Panc1 (cell line): ENCODE measurements at regions not wholly inside any gene's neighbourhood (a gene's known extent, or its start where the extent isn't known, plus 50 kb on each side); places are given as distances from the start of the nearest gene placed in this dataset.

Experiments used
- ATAC-seq: fragments of 200-7000 bp; cut with Tn5 transposase; 2 replicates; pipeline ENCODE4 v1.9.1; 2020; ENCODE audit warnings: mild to moderate bottlenecking, moderate library complexity
- BruUV-seq: library from RNA; stranded (reverse); fragments of 400-500 nt; replicated peaks from 2 replicates; lab custom pipeline; 2021; lab: Mats Ljungman, UMichigan
- CTCF ChIA-PET: fragments of 300-600 bp; sonication (Branson Sonifier 250); formaldehyde crosslinking; loops from one replicate; lab custom pipeline; 2022; ENCODE audit warnings: antibody characterized with exemption; lab: Charles Lee
- POLR2A ChIA-PET: fragments of 300-600 bp; sonication (Branson Sonifier 250); formaldehyde crosslinking; loops from one replicate; lab custom pipeline; 2022; ENCODE audit warnings: antibody characterized with exemption; lab: Charles Lee
- DNase-seq: peaks from one replicate; pipeline ENCODE4 v3.0.0-alpha.2; 2010; ENCODE audit warnings: low read depth, low spot score
- H3K27ac ChIP-seq: 2 replicates; pipeline ENCODE4 v1.5.1; 2011; ENCODE audit warnings: mild to moderate bottlenecking, low read length, inconsistent platforms
- H3K27me3 ChIP-seq: fragments of 200-500 bp; sonication (Bioruptor generic); 2 replicates; pipeline ENCODE4 v1.6.0; 2014; ENCODE audit warnings: low read length, inconsistent platforms; ENCODE audit not compliant: control insufficient read depth, insufficient read depth
- H3K36me3 ChIP-seq: fragments of 200-500 bp; sonication (Bioruptor generic); 2 replicates; pipeline ENCODE4 v1.5.1; 2014; ENCODE audit warnings: inconsistent platforms, mild to moderate bottlenecking, low read length, moderate library complexity; ENCODE audit not compliant: control insufficient read depth, insufficient read depth
- H3K4me1 ChIP-seq: 2 replicates; pipeline ENCODE4 v1.5.1; 2011; ENCODE audit warnings: inconsistent platforms, mild to moderate bottlenecking, low read length, moderate library complexity; ENCODE audit not compliant: control insufficient read depth, insufficient read depth
- H3K4me3 ChIP-seq, 2 experiments: 2 replicates each; pipeline ENCODE4 v1.5.1; 2011 to 2012; ENCODE audit warnings: low read depth in 2 of 2, low read length in 2 of 2, mild to moderate bottlenecking in 2 of 2, inconsistent platforms in 1 of 2, moderate library complexity in 1 of 2
- H3K9me3 ChIP-seq: fragments of 200-500 bp; sonication (Bioruptor generic); 2 replicates; pipeline ENCODE4 v1.5.1; 2014; ENCODE audit warnings: low read depth, mild to moderate bottlenecking, inconsistent platforms, low read length, moderate library complexity; ENCODE audit not compliant: control insufficient read depth, insufficient read depth
- CTCF ChIP-seq: fragments of 450-650 bp; IDR thresholded peaks from 2 replicates; pipeline ENCODE4 v1.5.1; 2017; ENCODE audit warnings: mild to moderate bottlenecking
- POLR2AphosphoS5 ChIP-seq: IDR thresholded peaks from 2 replicates; pipeline ENCODE4 v1.6.1; 2012; ENCODE audit warnings: mild to moderate bottlenecking, low read depth, low read length, moderate library complexity
- SIN3A ChIP-seq: IDR thresholded peaks from 2 replicates; pipeline ENCODE4 v1.6.1; 2012; ENCODE audit warnings: low read depth, mild to moderate bottlenecking, low read length, moderate library complexity, borderline replicate concordance; ENCODE audit not compliant: insufficient read depth
- TCF7L2 ChIP-seq: IDR thresholded peaks from 2 replicates; pipeline ENCODE4 v1.6.1; 2011; ENCODE audit warnings: mild to moderate bottlenecking, low read depth, low read length, inconsistent platforms
- in situ Hi-C: cut with HindIII; loops from 2 replicates; pipeline ENCODE4 v1.10.0; 2016; ENCODE audit warnings: low sequenced_read_pairs, low pct_unique_long_range_greater_than_20kb
- intact Hi-C: fragments of 100-400 bp; cut with micrococcal nuclease; formaldehyde crosslinking; loops from one replicate; pipeline ENCODE4 v1.10.0; 2022; ENCODE audit not compliant: unreplicated experiment
- TF ChIP-seq, protein P1 (sequence below), 2 experiments: IDR thresholded peaks; 2 replicates each; pipeline ENCODE4 v1.6.1; 2011 to 2012; ENCODE audit warnings: low read depth in 2 of 2, control low read depth in 1 of 2, low read length in 1 of 2, mild to moderate bottlenecking in 1 of 2, moderate library complexity in 1 of 2; ENCODE audit not compliant: insufficient read depth in 1 of 2

DNA sequence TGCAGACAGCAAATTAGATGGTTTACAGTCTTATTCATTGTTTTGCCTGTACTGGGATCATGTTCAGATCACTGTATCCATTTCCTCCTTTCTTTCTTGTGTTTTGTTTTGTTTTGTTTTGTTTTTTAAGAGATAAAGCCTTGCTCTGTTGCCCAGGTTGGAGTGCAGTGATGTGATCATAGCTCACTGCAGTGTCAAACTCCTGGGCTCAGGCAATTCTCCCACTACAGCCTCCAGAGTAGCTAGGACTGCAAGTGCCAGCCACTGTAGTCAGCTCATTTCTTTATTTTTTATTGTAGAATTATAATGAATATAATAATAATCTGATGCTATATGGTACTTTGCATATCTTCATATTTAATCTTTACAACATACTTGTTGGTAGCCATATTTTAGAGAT lies 403.7 kb upstream of the B3GALT2 start:
- H3K9me3 ChIP-seq: no peaks in the 10 kb centered on the region
- BruUV-seq: no TSS peak
- TF ChIP-seq TCF7L2: no peak
- no peak for TF ChIP-seq CTCF
- TF ChIP-seq, protein P1, sequence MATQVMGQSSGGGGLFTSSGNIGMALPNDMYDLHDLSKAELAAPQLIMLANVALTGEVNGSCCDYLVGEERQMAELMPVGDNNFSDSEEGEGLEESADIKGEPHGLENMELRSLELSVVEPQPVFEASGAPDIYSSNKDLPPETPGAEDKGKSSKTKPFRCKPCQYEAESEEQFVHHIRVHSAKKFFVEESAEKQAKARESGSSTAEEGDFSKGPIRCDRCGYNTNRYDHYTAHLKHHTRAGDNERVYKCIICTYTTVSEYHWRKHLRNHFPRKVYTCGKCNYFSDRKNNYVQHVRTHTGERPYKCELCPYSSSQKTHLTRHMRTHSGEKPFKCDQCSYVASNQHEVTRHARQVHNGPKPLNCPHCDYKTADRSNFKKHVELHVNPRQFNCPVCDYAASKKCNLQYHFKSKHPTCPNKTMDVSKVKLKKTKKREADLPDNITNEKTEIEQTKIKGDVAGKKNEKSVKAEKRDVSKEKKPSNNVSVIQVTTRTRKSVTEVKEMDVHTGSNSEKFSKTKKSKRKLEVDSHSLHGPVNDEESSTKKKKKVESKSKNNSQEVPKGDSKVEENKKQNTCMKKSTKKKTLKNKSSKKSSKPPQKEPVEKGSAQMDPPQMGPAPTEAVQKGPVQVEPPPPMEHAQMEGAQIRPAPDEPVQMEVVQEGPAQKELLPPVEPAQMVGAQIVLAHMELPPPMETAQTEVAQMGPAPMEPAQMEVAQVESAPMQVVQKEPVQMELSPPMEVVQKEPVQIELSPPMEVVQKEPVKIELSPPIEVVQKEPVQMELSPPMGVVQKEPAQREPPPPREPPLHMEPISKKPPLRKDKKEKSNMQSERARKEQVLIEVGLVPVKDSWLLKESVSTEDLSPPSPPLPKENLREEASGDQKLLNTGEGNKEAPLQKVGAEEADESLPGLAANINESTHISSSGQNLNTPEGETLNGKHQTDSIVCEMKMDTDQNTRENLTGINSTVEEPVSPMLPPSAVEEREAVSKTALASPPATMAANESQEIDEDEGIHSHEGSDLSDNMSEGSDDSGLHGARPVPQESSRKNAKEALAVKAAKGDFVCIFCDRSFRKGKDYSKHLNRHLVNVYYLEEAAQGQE (IDR thresholded peaks at IDR 0.05; ENCODE audit: insufficient read depth in 1 of 2, low read depth in 2 of 2, low read length in 1 of 2): no peak
- TF ChIP-seq SIN3A: no peak
- no peak for TF ChIP-seq POLR2AphosphoS5
- no peak overlapping the region for H3K4me3 ChIP-seq
- intact Hi-C loops: no loop called here
- H3K36me3 ChIP-seq: no peaks in the 10 kb centered on the region
- in situ Hi-C loops: no loop called here
- CTCF ChIA-PET: no interaction called here
- H3K27ac ChIP-seq: no peak overlapping the region
- POLR2A ChIA-PET: no interaction called here
- H3K4me1 ChIP-seq: no peaks in the 10 kb centered on the region; the same call in 1 of the 2 replicates
- DNase-seq (no peak), ATAC-seq (no peak)
- no peaks in the 10 kb centered on the region; the same call in 1 of the 2 replicates for H3K27me3 ChIP-seq

GRCh38 chr1:193589597-193590040 lies 403.2 kb upstream of the B3GALT2 start:
- H3K4me3 ChIP-seq: no peak overlapping the region
- intact Hi-C loops (no loop called here), in situ Hi-C loops (no loop called here)
- no peaks in the 10 kb centered on the region; the same call in 1 of the 2 replicates for H3K4me1 ChIP-seq
- no TSS peak for BruUV-seq
- no peak overlapping the region for H3K27ac ChIP-seq
- no peak for TF ChIP-seq POLR2AphosphoS5
- TF ChIP-seq TCF7L2: no peak
- TF ChIP-seq CTCF: no peak
- no peak for TF ChIP-seq SIN3A
- TF ChIP-seq, protein P1 (IDR thresholded peaks at IDR 0.05; ENCODE audit: insufficient read depth in 1 of 2, low read depth in 2 of 2, low read length in 1 of 2): no peak
- no peaks in the 10 kb centered on the region; the same call in 1 of the 2 replicates for H3K27me3 ChIP-seq
- POLR2A ChIA-PET: no interaction called here
- CTCF ChIA-PET: no interaction called here
- ATAC-seq (no peak), DNase-seq (no peak)
- no peaks in the 10 kb centered on the region for H3K36me3 ChIP-seq
- H3K9me3 ChIP-seq: no peaks in the 10 kb centered on the region
